GM19463 (cell line): ENCODE measurements at regions not wholly inside any gene's neighbourhood (a gene's known extent, or its start where the extent isn't known, plus 50 kb on each side); places are given as distances from the start of the nearest gene placed in this dataset.
"Not testable (repeated sequence)": the region's sequence is repeated elsewhere in the genome, so short reads cannot be mapped to it uniquely, and the experiment has no call there.

Source experiments
- ATAC-seq: cut with Tn5 transposase; IDR thresholded peaks from one replicate; pipeline ENCODE4 v1.9.1; 2021; ENCODE audit warnings: mild to moderate bottlenecking, moderate library complexity; ENCODE audit not compliant: unreplicated experiment

- ATAC-seq = no peak
Measured at GRCh38 chr7:131122394-131122793, 205.3 kb upstream of the MKLN1 start.

- peak; percentile 88 for ATAC-seq
Measured at GRCh38 chr7:131124001-131124629, 203.6 kb upstream of the MKLN1 start.

GRCh38 chr7:131124867-131125266 is 202.8 kb upstream of the MKLN1 start:
- no peak for ATAC-seq

GRCh38 chr7:131130324-131130723 is 197.4 kb upstream of the MKLN1 start:
- ATAC-seq = no peak

- ATAC-seq = no peak
Measured at GRCh38 chr7:131131012-131131745, 196.5 kb upstream of the MKLN1 start.

GRCh38 chr7:131131746-131132431 is 195.8 kb upstream of the MKLN1 start:
- ATAC-seq = no peak

- ATAC-seq = no peak
Measured at GRCh38 chr7:131139462-131139861, 188.2 kb upstream of the MKLN1 start.

- ATAC-seq = no peak
Measured at GRCh38 chr7:131141443-131141967, 186.2 kb upstream of the MKLN1 start.

GRCh38 chr7:131143869-131144268 is 183.8 kb upstream of the MKLN1 start:
- no peak for ATAC-seq

- ATAC-seq = no peak
Measured at GRCh38 chr7:131145026-131145425, 182.7 kb upstream of the MKLN1 start.

- ATAC-seq = no peak
Measured at GRCh38 chr7:131145770-131146169, 181.9 kb upstream of the MKLN1 start.

GRCh38 chr7:131147604-131148003 is 180.1 kb upstream of the MKLN1 start:
- no peak for ATAC-seq

- no peak for ATAC-seq
Measured at GRCh38 chr7:131148258-131148657, 179.4 kb upstream of the MKLN1 start.

GRCh38 chr7:131148708-131149428 is 178.8 kb upstream of the MKLN1 start:
- no peak for ATAC-seq

- ATAC-seq = no peak
Measured at GRCh38 chr7:131149429-131149773, 178.3 kb upstream of the MKLN1 start.

GRCh38 chr7:131149840-131150239 is 177.8 kb upstream of the MKLN1 start:
- no peak for ATAC-seq

- ATAC-seq = no peak
Measured at GRCh38 chr7:131151034-131151433, 176.6 kb upstream of the MKLN1 start.

- ATAC-seq = no peak
Measured at GRCh38 chr7:131152766-131153165, 174.9 kb upstream of the MKLN1 start.

GRCh38 chr7:131154380-131154779 is 173.3 kb upstream of the MKLN1 start:
- ATAC-seq = no peak

GRCh38 chr7:131157530-131158243 is 170.0 kb upstream of the MKLN1 start:
- ATAC-seq = no peak

- ATAC-seq = not testable (repeated sequence)
Measured at GRCh38 chr7:131158244-131158636, 169.4 kb upstream of the MKLN1 start.
